Motor neuron (in vitro differentiated cells): ENCODE measurements at regions not wholly inside any gene's neighbourhood (a gene's known extent, or its start where the extent isn't known, plus 50 kb on each side); places are given as distances from the start of the nearest gene placed in this dataset.

Experiments used
- ATAC-seq, 8 experiments: fragments of 200-7000 bp; cut with Tn5 transposase; replicated peaks in 6 of 8; 2 replicates each; pipeline ENCODE4 v1.8.0; 2021; ENCODE audit warnings: mild to moderate bottlenecking in 8 of 8, moderate library complexity in 8 of 8
- H3K27ac ChIP-seq, 2 donors: fragments of 250-450 bp; sonication (Bioruptor Pico); 2 replicates each; pipeline ENCODE4 v1.9.0; 2021; ENCODE audit warnings: antibody characterized with exemption in 2 of 2, mild to moderate bottlenecking in 2 of 2, moderate library complexity in 1 of 2
- H3K4me1 ChIP-seq, 2 donors: fragments of 250-450 bp; sonication (Bioruptor Pico); replicated peaks in 1 of 2; 2 replicates each; pipeline ENCODE4 v1.6.1; 2021; ENCODE audit warnings: antibody characterized with exemption in 2 of 2, mild to moderate bottlenecking in 2 of 2, moderate library complexity in 1 of 2
- H3K4me3 ChIP-seq, 5 donors: fragments of 250-450 bp; sonication (Bioruptor Pico); 2 replicates each; pipeline ENCODE4 v1.9.0; 2021; ENCODE audit warnings: antibody characterized with exemption in 5 of 5, mild to moderate bottlenecking in 5 of 5, moderate library complexity in 4 of 5
- WGBS, 10 experiments: fragments of 450-650 bp; shearing (Covaris generic); methylation state at CpG; one replicate each; pipeline ENCODE4 v1.0.0; 2022; 5-methylcytosine and 5-hydroxymethylcytosine counted together
- in situ Hi-C, 9 experiments: fragments of 400-800 bp; cut with MboI; loops; one replicate each; pipeline ENCODE4 v1.15.0; 2021; ENCODE audit warnings: low sequenced_read_pairs in 9 of 9, low pct_unique_long_range_greater_than_20kb in 2 of 9; ENCODE audit not compliant: unreplicated experiment in 9 of 9

GRCh38 chr1:226494092-226494609, 54.4 kb upstream of the STUM start:
- no peak overlapping the region for H3K27ac ChIP-seq
- ATAC-seq: peak in 1 of 8 experiments; percentile 31
- 0 to 81% (median 75%) methylated on average over 1 to 13 of the region's 13 CpGs for WGBS, 10 experiments
- no peak overlapping the region for H3K4me3 ChIP-seq
- in situ Hi-C loops: no loop called here
- peaks cover 11 to 17% of the 10 kb centered on the region in 2 donors for H3K4me1 ChIP-seq

GRCh38 chr1:226495716-226496115, 52.8 kb upstream of the STUM start:
- H3K4me3 ChIP-seq: no peak overlapping the region

GRCh38 chr1:226496453-226497015, 52.0 kb upstream of the STUM start:
- Histone ChIP-seq H3K4me3 (no peak overlapping the region), H3K27ac (no peak overlapping the region), H3K4me1 (peaks cover 4 to 13% of the 10 kb centered on the region in 2 donors)
- peak in 3 of 8 experiments; percentile 21 to 24 (median 24) for ATAC-seq
- 20 to 83% (median 51%) methylated on average over 1 to 7 of the region's 7 CpGs; no CpG with 5 or more reads in 2 of the 10 experiments for WGBS, 10 experiments
- in situ Hi-C loops: no loop called here

More at GRCh38 chr1:226495716-226496115, 52.8 kb upstream of the STUM start:
- no peak overlapping the region for H3K27ac ChIP-seq
- in situ Hi-C loops: no loop called here
- WGBS, 10 experiments: 0 to 100% (median 83%) methylated on average over 1 to 4 of the region's 4 CpGs; no CpG with 5 or more reads in 5 of the 10 experiments
- H3K4me1 ChIP-seq: peaks cover 11 to 17% of the 10 kb centered on the region in 2 donors
- ATAC-seq: no peak

GRCh38 chr1:226497276-226497833, 51.2 kb upstream of the STUM start:
- H3K27ac ChIP-seq: no peak overlapping the region
- 81 to 100% (median 95%) methylated on average over 2 to 5 of the region's 5 CpGs; no CpG with 5 or more reads in 5 of the 10 experiments for WGBS, 10 experiments
- H3K4me1 ChIP-seq: peaks cover 0 to 5% of the 10 kb centered on the region in 2 donors
- no peak for ATAC-seq
- H3K4me3 ChIP-seq: no peak overlapping the region
- in situ Hi-C loops: no loop called here

- in situ Hi-C loops: no loop called here
- Histone ChIP-seq H3K4me1 (peaks cover 0 to 5% of the 10 kb centered on the region in 2 donors), H3K27ac (no peak overlapping the region), H3K4me3 (no peak overlapping the region)
- peak in 1 of 8 experiments; percentile 20 for ATAC-seq
- 51 to 87% (median 79%) methylated on average over 2 to 12 of the region's 12 CpGs; no CpG with 5 or more reads in 4 of the 10 experiments for WGBS, 10 experiments
Observed at GRCh38 chr1:226497991-226498639, 50.4 kb upstream of the STUM start.

- H3K4me3 ChIP-seq: no peak overlapping the region
- in situ Hi-C loops: no loop called here
- WGBS, 10 experiments: 17 to 89% (median 75%) methylated on average over 1 to 6 of the region's 6 CpGs; no CpG with 5 or more reads in 5 of the 10 experiments
- H3K4me1 ChIP-seq: peaks cover 0 to 5% of the 10 kb centered on the region in 2 donors
- H3K27ac ChIP-seq: no peak overlapping the region
- no peak for ATAC-seq
Observed at GRCh38 chr1:226498640-226499008, 49.9 kb upstream of the STUM start.
